Vagina (tissue), 2 donors: ENCODE measurements at regions not wholly inside any gene's neighbourhood (a gene's known extent, or its start where the extent isn't known, plus 50 kb on each side); places are given as distances from the start of the nearest gene placed in this dataset.
"Not testable (repeated sequence)": the region's sequence is repeated elsewhere in the genome, so short reads cannot be mapped to it uniquely, and the experiment has no call there.

Experiments
- POLR2A ChIP-seq, 2 donors: fragments of 450-650 bp; IDR thresholded peaks; one replicate each; pipeline ENCODE4 v1.6.1; 2017; ENCODE audit warnings: antibody characterized with exemption in 2 of 2, mild to moderate bottlenecking in 2 of 2, moderate library complexity in 2 of 2
- TF ChIP-seq, protein P1 (sequence below), 3 experiments: fragments of 450-650 bp in 2 of 3; fragments of 200-600 bp in 1 of 3; sonication (generic) in 1 of 3; IDR thresholded peaks; one replicate each; pipeline ENCODE4 v1.5.1; 2017 to 2019; ENCODE audit warnings: antibody characterized with exemption in 3 of 3, mild to moderate bottlenecking in 2 of 3, moderate library complexity in 2 of 3

DNA sequence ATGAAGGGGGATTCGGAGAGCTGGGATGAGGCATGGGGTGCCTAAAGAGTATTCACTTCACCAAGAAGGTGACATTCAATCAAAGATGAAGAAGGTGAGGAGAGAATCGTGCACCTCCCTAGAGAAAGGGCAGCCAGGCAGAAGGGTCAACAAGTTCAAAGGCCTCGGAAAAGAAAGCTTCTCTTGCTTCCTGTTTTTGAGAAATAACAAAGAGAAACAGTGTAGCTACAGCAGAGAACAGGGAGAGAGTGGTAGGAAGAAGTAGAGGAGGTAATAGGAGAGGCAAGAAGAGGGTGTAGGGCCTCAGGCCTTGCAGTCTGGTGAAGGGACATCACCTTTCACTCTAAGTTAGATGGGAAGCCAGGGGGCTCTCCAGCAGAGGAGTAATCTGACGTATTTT is 97.0 kb upstream of the SEC22B start:
- TF ChIP-seq, protein P1, sequence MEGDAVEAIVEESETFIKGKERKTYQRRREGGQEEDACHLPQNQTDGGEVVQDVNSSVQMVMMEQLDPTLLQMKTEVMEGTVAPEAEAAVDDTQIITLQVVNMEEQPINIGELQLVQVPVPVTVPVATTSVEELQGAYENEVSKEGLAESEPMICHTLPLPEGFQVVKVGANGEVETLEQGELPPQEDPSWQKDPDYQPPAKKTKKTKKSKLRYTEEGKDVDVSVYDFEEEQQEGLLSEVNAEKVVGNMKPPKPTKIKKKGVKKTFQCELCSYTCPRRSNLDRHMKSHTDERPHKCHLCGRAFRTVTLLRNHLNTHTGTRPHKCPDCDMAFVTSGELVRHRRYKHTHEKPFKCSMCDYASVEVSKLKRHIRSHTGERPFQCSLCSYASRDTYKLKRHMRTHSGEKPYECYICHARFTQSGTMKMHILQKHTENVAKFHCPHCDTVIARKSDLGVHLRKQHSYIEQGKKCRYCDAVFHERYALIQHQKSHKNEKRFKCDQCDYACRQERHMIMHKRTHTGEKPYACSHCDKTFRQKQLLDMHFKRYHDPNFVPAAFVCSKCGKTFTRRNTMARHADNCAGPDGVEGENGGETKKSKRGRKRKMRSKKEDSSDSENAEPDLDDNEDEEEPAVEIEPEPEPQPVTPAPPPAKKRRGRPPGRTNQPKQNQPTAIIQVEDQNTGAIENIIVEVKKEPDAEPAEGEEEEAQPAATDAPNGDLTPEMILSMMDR (IDR thresholded peaks at IDR 0.05): not testable (repeated sequence)
- not testable (repeated sequence) for TF ChIP-seq POLR2A (IDR thresholded peaks at IDR 0.05)
